NCI-H1694 (cell line): ENCODE measurements at regions not wholly inside any gene's neighbourhood (a gene's known extent, or its start where the extent isn't known, plus 50 kb on each side); places are given as distances from the start of the nearest gene placed in this dataset.

Experiments
- DNase-seq: peaks from one replicate; lab custom pipeline; 2025; lab: John Stamatoyannopoulos, UW

DNA sequence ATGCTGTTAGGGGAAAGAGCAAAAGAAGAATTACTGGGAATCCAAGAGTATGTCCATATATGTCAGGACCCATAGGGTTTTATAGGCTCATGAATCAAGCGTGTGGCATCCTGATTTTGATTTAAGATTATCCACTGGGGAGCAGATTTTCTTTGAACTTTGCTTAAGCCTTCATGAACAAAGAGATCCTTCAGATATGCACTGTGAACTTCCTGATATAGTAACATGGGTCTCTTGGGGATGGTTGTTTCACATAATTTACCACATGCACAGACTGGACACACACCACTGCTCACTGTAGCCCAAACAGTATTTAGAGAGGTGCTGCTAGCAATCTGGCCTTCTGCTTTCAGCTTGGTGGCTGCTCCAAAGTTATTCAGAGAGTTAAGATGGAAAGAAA, 200.9 kb upstream of the ZPLD1 start:
- no peak for DNase-seq

DNA sequence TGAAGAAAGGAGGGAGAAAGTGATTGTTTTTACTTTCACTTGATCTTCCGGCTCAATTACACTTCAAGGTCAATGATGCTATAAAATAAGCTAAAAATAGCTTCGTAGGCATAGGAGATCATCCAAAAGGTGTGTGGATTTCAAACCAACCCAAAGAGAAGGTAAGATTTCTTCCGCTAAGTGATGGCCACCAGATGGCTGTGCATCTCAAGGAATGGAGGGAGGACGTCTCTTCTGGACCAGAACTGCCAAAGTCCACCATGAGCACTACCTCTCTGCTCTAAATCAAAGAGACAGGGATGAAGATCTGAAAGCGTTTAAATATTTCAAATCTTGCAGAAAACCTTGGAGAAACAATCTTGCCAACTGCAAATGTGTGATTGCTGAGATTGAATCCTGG, 199.1 kb upstream of the ZPLD1 start:
- DNase-seq = no peak

DNA sequence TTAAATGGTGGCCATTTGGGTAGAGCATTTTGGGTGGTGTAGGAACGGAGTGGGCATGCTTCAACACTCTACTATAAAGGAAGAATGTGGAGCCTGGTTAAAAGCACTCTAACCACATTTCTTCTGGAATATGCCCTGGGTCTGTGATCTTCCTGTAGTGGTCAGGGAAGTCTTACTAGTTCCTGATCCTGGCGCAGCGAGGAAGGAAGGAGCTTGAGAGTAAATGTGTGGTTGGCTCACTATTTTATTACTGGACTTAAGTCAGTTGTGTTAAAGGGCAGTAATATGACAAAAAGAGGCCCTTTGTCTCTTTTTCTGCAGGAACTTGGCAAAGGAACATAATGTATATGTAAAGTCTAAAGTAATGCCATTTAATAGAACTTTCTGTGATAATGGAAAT, 197.6 kb upstream of the ZPLD1 start:
- DNase-seq = no peak

DNA sequence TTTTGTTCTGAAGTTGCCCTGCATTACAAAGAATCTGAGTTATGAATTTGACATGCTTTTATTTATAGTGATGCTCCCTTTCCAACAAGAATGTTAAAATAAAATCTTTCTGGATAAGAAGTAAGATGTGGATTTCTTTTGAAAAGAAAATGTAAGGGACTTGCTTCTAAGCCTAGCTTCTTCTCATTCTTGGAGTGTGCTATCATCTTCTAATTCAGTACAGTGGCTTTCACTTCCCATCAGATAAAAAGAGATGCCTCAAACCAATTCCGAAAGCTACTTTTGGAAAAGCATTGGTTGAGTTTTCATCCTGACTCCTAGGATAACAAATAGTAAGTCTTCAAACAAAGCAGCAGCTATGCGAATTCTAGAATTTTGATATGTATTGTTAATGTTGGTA, 197.0 kb upstream of the ZPLD1 start:
- DNase-seq = no peak

DNA sequence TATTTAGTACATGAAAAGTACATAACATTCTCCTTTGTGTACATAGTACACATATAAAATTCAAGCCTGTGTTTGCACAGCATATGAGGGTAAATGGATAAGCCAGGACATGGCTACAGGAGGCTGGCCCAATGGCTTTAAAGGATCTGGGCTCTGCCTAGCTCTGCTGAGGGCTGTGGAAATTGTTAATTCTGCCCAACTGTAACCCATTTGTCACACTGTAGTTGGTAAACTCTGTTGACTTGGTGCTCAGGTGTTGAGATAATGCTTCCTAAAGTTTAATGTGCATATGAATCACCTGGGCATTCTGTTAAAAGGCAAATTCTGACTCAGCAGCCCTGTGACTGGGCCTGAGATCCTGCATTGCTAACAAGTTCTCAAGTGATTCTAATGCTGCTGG, 196.5 kb upstream of the ZPLD1 start:
- DNase-seq = no peak

DNA sequence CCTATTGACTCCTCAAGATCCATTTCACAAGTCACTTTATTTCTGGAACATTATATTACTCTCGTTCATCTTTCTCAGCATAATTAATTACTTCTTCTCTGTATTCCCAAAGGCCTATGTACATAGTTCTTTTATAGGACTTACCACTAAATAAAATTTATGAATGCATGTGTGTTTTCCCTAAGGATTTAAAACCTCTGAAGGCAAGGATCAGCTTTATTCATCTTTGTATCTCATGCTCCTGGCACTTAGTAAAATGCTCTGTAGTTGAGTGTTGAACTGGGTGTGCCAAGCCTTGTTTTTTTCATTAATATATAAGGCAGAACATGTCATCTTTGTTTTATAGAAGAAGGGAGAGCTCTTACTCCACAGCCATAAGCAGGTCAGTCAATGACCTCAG, 194.1 kb upstream of the ZPLD1 start:
- DNase-seq = no peak

DNA sequence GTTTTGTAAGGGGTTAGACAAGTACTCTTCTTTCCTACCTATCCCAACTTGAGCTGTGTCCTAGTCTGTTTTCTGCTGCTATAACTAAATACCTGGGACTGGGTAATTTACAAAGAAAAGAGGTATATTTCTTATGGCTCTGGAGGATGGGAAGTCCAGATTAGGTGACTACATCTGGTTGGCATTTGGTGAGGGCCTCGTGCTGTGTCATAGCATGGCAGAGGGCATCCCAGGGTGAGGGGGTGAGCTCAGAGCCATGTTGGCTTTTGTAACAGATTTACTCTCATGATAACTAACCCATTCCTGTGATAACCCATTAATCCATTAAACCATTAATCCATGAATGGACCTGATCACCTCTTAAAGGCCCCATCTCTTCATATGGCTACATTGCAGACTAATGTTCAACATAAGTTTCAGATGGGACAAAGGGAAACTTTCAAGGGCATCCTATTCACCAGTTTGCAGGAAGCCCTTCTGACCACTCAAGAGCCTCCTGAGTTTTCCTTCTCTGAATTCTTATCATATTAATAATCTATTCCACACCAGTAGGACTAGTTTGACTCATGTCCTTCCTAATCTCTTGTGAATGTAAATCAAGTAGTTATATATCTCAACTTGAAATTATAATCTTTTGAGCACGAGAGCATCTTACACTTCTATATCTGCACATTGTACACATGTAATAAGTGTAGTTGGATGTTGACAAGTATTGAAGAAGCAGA, 185.7 kb upstream of the ZPLD1 start:
- DNase-seq = no peak

DNA sequence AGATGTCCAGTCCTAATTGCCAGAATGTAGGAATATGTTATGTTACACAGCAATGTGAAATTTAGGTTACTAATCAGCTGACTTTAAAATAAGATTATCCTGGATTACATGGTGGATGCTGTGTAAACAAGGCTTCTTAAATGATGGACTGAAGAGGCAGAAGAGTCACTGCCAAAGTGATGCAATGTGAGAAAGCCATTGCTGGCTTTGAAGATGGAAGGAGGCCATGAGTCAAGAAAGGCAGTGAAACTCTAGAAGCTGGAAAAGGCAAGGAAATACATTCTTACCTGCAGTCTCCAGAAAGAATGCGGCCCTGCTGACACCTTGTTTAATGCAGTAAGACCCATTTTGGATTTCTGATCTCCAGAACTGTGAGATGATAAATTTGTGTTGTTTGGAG, 179.1 kb upstream of the ZPLD1 start:
- no peak for DNase-seq

DNA sequence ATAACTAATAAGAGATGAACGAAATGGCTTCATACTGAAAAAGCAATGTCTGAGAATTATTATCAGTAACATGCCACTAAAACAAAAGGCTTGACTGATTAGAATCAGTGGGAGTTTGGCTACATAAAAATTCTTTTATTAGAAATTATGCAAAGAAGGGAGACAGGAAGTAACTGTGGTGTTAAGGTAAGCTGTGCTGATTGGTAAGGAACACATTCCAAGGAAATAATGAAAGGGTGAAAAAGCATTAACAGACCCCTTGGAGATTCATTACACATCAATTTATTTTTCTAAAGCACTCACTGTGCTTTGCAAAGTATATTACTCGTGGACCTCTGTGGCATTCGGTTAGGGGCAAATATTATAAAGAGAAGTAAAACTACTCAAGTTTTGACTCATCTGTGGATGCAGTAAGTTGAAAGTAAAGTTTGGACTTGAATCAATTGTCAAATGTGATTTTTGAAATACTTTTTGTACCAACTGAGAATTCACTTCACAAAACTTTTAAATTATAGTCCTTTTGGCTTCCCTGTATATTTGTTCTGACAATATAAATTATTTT, 176.1 kb upstream of the ZPLD1 start:
- DNase-seq = no peak

DNA sequence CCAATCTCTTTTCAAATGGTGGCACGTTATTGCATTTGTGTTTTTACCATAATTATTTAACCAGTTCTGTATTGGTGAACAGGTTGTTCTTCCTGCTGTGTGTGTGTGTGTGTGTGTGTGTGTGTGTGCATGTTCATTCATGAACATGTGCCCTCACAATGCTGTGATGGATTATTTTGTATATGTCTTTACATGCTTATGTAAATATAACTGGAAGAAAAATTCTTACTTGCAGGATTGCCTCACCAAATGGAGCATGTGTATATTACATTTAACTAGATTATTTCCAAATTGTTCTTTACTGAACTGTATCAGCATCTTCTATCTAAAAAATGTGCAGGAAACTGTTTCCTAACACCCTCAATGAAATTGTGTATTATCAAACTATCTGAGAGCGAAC, 175.2 kb upstream of the ZPLD1 start:
- DNase-seq = no peak

DNA sequence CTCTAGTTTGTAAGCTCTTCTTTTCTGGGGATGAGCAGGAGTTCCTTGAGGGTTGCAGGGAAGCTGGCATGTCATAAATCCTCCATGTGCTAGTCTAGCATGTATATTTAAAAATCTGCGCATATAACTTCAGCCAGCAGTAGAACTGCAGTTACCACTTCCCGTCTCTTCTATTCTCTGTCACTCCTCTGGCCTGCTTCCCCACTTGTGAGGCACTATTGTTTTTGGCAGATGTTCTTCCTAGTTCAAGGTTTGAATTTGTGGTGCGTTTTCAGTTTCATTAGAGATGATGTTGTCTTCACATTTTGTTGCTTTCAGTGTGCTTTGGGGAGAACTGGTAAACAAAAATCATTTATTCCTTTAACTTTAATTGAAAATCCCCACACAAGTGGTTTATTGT, 169.1 kb upstream of the ZPLD1 start:
- DNase-seq = no peak

DNA sequence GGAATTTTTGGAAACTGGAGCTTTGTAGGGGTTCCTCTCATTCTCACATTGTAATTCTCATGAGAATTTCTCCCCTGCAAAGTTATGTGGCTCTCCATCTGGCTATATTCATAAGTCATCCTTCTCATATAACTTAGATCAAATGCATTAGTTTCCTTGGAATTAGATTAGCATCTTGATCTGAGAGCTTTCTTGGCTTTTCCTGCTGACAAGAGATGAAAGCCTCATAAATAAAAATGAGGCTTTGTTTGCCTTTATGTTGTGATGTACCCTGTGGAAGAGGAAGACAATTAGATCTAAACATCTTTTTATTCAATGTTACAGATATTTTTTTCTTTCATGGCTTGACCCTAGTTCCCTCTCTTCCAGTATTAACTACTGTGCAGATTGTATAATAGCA, 165.4 kb upstream of the ZPLD1 start:
- no peak for DNase-seq

DNA sequence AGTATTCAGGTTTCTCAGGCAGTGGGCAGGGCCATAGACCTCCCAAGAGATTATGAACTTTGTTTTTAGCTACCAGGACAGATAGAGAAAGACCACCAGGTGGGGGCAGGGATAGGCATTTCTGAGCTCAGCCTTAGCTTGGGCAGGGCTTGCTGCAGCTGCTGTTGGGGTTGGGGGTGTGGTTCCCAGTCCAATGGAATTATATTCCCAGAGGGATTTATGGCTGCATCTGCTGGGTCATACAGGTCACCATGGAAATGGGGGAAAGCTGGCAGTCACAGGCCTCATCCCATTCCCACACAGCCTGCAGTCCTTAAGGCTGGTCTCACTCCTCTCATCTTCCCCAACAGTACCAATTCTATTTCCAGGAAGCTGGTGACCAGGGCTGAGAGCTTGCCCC, 144.6 kb upstream of the ZPLD1 start:
- DNase-seq = no peak

DNA sequence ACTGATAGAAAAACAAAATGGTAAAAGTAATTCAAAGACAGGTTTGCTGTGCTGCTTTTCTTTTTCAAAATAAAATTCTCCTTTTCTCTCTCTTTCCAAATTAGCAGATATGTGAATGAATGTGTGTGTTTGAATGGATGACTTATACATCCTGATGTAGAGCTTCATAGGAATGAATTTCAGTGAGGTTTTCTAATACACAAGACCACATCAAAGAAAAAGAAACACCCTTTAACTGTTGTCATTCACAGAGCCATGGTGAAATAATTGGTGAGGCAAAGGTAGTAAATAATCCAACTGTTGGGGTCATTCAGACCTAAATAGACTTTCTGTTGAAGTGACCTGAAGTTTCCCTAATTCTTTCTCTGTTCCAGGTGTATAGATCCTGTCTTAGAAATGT, 139.1 kb upstream of the ZPLD1 start:
- no peak for DNase-seq

DNA sequence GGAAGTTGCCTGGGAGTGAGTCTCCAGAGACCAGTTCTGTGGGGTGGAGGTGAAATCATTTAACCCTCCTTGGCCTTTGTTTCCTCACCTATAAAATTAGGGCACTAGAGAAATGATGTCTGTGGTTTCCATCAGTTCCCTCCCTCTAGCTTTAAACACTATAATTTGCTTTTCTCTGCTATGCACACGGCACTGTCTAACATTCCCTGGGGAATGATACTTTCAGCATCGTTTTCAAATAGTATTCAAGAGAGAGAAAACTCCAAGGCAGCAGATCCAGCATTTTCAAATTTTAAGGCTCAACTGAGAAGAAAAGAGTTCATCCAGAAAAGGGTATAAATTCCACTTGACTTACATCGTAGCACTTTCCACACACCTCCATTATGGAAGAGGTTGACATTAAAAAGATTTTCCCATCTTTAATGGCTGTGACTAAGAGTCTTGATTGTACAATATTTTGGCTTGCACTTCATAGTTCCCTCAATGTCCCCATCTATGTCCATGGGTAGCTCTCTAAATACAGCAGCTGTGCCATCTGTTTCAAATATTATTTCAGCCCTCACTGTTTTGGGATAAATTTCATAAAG, 137.7 kb upstream of the ZPLD1 start:
- DNase-seq = no peak

DNA sequence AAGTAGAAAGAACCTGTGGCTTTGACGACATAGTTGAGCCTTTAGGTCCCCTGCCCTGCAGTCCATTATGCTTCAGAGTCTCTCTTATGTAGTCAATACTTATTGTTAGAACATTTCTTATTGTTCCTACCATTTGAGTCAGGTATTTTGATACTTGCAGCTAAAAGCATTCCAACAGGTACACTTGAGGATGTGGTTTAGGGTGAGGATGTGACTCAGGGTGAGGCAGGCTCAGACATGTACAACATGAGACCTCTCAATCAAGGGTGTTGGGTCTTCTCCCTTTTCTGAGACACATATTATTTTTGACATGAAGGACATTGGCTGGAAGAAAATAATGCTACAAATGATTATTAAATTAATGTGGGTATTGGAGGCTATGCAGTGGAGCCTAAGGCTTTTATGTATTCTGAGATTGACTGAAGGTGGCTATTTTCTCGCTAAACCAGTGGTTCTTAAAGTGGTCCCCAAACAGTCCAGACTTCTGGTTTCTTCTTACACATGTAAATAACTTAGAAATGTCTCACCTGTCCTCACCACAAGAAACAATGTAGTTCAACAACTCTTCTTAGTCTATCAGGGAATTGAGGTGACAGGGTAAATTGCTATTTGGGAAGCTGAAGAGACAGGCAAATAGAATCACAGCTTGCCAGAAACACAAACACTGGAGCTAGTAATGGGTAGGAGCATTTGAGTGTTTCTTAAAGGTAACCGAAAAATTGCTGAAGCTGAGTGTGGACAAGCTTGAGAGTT, 135.5 kb upstream of the ZPLD1 start:
- DNase-seq = no peak

DNA sequence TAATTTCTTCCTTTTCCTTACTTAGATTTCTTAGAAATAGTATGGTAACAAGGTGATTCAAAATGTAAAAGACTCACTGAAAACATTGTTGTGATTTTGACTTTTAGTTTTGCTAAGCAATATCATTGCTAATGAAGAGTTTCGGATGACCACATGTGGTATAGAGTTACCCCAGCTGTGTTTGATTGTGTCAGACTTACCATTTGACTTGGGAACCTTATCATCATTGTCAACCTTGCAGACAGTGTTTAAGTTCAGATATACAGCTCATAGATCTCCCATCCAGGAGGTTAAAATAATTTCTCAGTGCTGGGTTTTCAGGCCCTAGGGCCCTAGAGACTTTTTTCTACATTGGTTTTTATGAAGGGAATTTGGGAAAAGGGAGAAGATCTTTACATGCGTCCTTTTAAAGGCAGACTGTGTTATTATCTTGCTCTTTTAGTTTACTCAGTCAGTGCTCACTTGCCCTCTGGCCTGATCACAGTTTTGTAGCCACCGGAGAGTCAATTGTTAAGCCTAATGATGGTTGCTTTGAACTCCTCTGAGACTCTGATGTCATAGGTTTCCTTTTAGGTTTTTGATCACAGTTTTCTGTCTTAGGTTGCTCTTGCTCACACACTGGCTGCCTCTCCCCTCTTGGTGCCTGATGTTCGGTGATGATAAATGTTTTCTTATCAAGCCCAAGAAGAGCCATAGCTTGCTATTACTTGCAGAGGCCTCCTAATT, 133.5 kb upstream of the ZPLD1 start:
- no peak for DNase-seq

DNA sequence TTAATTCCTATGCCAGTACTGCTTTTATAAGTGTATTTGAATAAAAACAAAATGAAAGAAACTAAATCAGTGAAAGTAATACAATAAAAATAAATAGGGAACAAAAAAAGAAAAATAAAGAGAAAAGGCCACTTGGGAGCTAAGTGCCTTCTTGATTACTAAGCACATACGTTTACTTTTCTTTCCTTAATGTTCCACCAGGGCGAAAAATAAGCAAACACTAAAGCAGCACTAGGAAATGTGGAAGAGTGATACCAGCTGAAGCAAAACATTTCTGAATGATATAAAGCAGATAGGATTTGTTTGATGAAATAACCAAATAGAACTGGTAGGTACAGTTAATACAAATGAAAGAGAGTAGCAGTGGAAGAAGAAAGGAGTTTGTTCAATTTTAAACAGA, 132.8 kb upstream of the ZPLD1 start:
- no peak for DNase-seq

DNA sequence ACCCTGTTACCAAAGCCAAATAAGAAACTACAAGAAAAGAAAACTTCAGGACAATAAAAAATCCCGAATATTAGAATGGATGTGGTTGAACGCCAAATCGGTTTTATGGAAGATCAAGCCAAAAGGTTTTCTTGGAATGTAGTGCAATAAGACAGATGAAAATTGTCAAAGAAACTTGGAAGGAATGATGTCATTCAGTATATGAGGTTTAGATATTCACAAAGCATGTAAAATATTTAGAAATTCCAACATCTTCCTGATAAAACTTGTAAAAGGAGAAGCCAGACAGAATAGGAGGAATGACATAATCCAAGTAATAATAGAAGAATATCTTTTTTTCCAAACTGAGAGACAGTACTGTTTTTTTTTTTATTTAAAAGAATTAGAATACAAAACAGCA, 130.3 kb upstream of the ZPLD1 start:
- DNase-seq = no peak

DNA sequence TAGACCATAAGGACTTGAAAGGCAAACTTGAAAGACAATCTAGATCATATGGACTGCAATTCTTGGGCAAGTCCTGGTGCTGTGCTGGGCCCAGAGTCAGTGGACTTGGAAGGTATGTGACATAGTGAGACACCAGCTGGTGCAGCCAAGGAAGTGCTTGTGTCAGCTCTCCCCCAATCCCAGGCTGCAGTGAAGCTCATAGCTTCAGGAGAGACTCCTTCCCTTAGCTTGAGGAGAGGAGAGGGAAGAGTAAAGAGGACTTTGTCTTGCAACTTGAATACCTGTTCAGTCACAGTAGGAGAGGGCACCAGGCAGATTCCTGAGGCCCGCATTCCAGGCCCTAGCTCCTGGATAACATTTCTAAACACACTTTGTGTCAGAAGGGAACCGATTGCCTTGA, 127.4 kb upstream of the ZPLD1 start:
- DNase-seq = no peak

DNA sequence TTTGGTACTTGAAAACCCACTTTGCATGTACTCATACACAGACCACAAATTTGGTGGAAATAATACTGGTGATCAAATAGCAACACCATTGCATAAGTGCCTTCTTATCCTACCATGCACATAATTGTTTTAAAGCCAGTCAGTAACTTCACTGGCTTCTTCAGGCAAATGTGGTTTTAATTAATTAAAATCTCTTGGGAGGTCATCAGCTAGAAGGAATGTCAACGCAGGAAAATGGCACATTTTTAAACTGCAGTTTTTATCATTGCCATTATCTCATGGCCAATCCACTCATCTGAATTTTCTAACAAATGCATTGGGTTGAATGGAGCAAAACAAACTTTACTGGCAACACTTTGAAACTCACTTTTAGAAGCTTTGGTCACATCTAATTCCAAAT, 105.7 kb upstream of the ZPLD1 start:
- DNase-seq = no peak

DNA sequence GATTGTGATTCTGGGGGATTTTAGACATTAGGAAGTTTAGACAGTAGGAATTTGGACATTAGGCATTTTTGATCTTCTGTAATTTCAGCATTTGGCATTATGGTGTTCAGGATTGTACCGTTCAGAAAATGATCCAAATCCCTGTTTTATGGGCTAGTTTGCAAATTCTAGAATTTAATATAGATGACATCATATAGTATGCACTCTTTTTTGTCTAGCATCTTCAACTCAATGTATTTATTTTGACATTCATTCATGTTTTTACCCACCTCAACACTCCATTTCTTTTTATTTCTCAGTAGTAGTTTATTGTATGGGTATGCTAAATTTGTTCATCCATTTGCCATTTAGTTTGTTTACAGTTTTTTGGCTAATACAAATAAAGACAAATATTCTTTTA, 105.3 kb upstream of the ZPLD1 start:
- no peak for DNase-seq

DNA sequence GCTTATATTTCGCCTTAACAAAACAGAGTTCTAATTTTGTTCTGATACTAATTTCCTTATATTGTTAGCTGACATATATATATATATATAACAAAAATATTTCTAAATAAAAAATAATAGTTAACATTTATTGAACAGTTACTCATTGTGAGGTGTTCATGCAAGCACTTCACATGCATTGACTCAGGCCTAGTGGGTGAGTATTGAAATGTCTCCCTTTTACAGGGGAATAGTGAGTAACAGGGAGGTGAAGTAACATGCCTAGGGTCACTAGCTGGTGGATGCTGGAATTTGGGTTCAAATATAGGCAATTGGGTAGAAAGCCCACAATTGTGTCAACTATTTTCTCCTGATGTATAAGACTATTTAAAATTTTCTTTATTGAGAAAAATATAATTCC, 102.6 kb upstream of the ZPLD1 start:
- DNase-seq = no peak
